ENCODE measurements at regions not wholly inside any gene's neighbourhood (a gene's known extent, or its start where the extent isn't known, plus 50 kb on each side); places are given as distances from the start of the nearest gene placed in this dataset.
"Not testable (repeated sequence)": the region's sequence is repeated elsewhere in the genome, so short reads cannot be mapped to it uniquely, and the experiment has no call there.

DNA sequence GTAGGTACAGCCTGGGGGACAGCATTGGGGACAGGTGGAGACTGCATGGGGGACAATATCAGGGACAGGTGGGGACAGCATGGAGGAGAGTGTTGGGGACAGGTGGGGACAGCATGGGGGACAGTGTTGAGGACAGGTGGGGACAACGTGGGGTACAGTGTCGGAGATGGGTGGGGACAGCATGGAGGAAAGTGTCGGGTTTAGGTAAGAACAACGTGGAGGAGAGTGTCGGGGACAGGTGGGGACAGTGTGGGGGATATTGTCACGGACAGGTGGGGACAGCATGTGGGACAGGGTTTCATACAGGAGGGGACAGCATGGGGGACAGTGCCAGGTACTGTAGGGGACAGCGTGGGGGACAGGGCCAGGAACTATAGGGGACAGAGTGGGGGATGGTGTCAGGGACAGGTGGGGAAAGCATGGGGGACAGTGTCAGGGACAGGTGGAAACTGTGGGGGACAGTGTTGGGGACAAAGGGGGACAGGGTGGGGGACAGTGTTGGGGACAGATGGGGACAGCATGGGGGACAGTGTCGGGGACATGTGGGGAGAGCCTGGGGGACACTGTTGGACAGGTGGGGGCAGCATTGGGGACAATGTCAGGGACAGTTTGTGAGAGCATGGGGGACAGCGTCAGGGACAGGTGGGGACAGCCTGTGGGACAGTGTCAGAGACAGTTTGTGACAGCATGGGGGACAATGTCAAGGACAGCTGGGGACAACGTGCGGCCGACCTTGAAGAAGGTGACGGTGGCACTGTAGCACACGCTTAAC lies 213.1 kb downstream of the TMEM121 start:
- no peak for DNase-seq (ENCODE audit: low read depth in 1 of 2, low spot score in 1 of 2)
- Histone ChIP-seq H3K27me3 (ENCODE audit: insufficient read depth, poor library complexity, severe bottlenecking) (no peaks in the 10 kb centered on the region), H3K4me3 (replicated peaks; ENCODE audit: insufficient read depth, low read length) (no peak overlapping the region), H3K27ac (replicated peaks) (no peak overlapping the region)
- TF ChIP-seq, protein P1, sequence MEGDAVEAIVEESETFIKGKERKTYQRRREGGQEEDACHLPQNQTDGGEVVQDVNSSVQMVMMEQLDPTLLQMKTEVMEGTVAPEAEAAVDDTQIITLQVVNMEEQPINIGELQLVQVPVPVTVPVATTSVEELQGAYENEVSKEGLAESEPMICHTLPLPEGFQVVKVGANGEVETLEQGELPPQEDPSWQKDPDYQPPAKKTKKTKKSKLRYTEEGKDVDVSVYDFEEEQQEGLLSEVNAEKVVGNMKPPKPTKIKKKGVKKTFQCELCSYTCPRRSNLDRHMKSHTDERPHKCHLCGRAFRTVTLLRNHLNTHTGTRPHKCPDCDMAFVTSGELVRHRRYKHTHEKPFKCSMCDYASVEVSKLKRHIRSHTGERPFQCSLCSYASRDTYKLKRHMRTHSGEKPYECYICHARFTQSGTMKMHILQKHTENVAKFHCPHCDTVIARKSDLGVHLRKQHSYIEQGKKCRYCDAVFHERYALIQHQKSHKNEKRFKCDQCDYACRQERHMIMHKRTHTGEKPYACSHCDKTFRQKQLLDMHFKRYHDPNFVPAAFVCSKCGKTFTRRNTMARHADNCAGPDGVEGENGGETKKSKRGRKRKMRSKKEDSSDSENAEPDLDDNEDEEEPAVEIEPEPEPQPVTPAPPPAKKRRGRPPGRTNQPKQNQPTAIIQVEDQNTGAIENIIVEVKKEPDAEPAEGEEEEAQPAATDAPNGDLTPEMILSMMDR (IDR thresholded peaks at IDR 0.05; ENCODE audit: insufficient read depth, low read length), result no peak
- TF ChIP-seq, protein P2, sequence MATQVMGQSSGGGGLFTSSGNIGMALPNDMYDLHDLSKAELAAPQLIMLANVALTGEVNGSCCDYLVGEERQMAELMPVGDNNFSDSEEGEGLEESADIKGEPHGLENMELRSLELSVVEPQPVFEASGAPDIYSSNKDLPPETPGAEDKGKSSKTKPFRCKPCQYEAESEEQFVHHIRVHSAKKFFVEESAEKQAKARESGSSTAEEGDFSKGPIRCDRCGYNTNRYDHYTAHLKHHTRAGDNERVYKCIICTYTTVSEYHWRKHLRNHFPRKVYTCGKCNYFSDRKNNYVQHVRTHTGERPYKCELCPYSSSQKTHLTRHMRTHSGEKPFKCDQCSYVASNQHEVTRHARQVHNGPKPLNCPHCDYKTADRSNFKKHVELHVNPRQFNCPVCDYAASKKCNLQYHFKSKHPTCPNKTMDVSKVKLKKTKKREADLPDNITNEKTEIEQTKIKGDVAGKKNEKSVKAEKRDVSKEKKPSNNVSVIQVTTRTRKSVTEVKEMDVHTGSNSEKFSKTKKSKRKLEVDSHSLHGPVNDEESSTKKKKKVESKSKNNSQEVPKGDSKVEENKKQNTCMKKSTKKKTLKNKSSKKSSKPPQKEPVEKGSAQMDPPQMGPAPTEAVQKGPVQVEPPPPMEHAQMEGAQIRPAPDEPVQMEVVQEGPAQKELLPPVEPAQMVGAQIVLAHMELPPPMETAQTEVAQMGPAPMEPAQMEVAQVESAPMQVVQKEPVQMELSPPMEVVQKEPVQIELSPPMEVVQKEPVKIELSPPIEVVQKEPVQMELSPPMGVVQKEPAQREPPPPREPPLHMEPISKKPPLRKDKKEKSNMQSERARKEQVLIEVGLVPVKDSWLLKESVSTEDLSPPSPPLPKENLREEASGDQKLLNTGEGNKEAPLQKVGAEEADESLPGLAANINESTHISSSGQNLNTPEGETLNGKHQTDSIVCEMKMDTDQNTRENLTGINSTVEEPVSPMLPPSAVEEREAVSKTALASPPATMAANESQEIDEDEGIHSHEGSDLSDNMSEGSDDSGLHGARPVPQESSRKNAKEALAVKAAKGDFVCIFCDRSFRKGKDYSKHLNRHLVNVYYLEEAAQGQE (IDR thresholded peaks at IDR 0.05; ENCODE audit: insufficient replicate concordance, low read depth), result no peak
- TF ChIP-seq GABPA (IDR thresholded peaks at IDR 0.05; ENCODE audit: low read depth) (no peak), POLR2AphosphoS5 (IDR thresholded peaks at IDR 0.05; ENCODE audit: low read depth) (no peak), SPI1 (IDR thresholded peaks at IDR 0.05; ENCODE audit: borderline replicate concordance, low read depth) (no peak)

DNA sequence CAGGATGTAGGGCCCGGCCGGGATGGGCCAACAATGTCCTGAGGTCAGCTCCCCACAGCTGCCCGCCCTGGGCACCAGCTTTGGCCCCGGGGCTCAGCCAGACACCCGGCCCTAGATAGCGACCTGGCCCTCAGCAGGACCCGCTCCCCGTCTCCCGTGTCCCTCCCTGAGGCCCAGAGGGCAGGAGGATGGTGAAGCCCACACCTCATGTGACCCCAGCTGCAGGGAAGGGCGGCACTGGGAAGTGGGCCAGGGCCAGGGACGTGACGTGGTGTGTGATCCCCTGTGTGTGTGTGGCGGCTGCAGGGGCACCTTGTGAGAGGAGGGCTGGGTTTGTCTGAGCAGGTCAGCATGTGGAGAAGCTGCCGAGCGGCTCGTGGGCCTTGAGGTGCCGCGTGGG lies 213.9 kb downstream of the TMEM121 start:
- H3K27me3 ChIP-seq (ENCODE audit: insufficient read depth, poor library complexity, severe bottlenecking); H3K4me3 ChIP-seq (replicated peaks; ENCODE audit: insufficient read depth, low read length); DNase-seq (ENCODE audit: low read depth in 1 of 2, low spot score in 1 of 2); H3K27ac ChIP-seq (replicated peaks): not testable (repeated sequence)

DNA sequence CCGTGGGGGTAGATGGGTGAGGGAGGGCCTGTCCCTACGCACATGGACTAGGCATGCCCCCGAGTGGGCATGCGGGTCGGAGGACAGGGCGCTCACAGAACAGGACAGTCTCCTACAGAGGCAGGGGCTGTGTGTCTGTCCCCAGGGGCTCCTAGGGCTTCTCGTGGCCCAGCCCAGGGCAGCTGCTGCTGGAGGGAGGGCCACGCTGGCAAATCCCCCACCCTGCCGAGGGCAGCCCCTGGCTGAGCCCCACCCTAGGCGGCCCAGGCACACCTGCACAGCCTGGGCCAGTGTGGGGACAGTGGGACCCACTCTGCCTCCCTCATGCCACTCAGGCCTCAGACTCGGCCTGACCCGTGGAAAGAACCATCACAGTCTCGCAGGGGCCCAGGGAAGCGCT lies 214.6 kb downstream of the TMEM121 start:
- not testable (repeated sequence) for H3K27me3 ChIP-seq (ENCODE audit: insufficient read depth, poor library complexity, severe bottlenecking); H3K27ac ChIP-seq (replicated peaks); DNase-seq (ENCODE audit: low read depth in 1 of 2, low spot score in 1 of 2); H3K4me3 ChIP-seq (replicated peaks; ENCODE audit: insufficient read depth, low read length)

DNA sequence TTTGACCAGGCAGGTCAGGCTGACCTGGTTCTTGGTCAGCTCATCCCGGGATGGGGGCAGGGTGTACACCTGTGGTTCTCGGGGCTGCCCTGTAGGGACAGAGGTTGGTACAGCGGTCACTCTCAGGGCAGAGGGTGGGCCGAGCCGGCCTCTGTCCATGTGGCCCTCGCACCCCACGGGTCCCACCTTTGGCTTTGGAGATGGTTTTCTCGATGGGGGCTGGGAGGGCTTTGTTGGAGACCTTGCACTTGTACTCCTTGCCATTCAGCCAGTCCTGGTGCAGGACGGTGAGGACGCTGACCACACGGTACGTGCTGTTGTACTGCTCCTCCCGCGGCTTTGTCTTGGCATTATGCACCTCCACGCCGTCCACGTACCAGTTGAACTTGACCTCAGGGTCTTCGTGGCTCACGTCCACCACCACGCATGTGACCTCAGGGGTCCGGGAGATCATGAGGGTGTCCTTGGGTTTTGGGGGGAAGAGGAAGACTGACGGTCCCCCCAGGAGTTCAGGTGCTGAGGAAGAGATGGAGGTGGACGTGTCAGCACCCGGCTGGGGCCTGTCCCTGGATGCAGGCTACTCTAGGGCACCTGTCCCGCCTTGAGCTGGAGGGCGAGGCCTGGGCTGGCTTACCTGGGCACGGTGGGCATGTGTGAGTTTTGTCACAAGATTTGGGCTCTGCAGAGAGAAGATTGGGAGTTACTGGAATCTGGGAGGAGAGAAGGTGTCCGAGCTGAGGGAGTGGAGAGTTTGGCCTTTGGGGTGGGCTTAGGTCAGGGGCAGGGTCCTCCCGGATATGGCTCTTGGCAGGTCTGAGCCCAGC lies 215.5 kb downstream of the TMEM121 start:
- not testable (repeated sequence) for DNase-seq (ENCODE audit: low read depth in 1 of 2, low spot score in 1 of 2); H3K4me3 ChIP-seq (replicated peaks; ENCODE audit: insufficient read depth, low read length)

DNA sequence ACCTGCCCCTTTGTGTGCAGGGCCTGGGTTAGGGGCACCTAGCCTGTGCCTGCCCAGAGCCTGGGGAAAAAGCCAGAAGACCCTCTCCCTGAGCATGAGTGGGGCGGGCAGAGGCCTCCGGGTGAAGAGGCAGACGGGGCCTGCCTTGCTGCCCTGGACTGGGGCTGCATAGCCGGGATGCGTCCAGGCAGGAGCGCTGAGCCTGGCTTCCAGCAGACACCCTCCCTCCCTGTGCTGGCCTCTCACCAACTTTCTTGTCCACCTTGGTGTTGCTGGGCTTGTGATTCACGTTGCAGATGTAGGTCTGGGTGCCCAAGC lies 216.1 kb downstream of the TMEM121 start:
- H3K4me3 ChIP-seq (replicated peaks; ENCODE audit: insufficient read depth, low read length), result no peak overlapping the region
- DNase-seq (ENCODE audit: low read depth in 1 of 2, low spot score in 1 of 2), result no peak
- H3K27ac ChIP-seq (replicated peaks), result no peak overlapping the region
- TF ChIP-seq, protein P2 (IDR thresholded peaks at IDR 0.05; ENCODE audit: insufficient replicate concordance, low read depth), result no peak
- TF ChIP-seq SPI1 (IDR thresholded peaks at IDR 0.05; ENCODE audit: borderline replicate concordance, low read depth) (no peak), POLR2AphosphoS5 (IDR thresholded peaks at IDR 0.05; ENCODE audit: low read depth) (no peak), GABPA (IDR thresholded peaks at IDR 0.05; ENCODE audit: low read depth) (no peak)
- TF ChIP-seq, protein P1 (IDR thresholded peaks at IDR 0.05; ENCODE audit: insufficient read depth, low read length), result no peak
- no peaks in the 10 kb centered on the region for H3K27me3 ChIP-seq (ENCODE audit: insufficient read depth, poor library complexity, severe bottlenecking)

More for the DNA sequence above, 215.5 kb downstream of the TMEM121 start:
- not testable (repeated sequence) for H3K27ac ChIP-seq (replicated peaks); H3K27me3 ChIP-seq (ENCODE audit: insufficient read depth, poor library complexity, severe bottlenecking)

DNA sequence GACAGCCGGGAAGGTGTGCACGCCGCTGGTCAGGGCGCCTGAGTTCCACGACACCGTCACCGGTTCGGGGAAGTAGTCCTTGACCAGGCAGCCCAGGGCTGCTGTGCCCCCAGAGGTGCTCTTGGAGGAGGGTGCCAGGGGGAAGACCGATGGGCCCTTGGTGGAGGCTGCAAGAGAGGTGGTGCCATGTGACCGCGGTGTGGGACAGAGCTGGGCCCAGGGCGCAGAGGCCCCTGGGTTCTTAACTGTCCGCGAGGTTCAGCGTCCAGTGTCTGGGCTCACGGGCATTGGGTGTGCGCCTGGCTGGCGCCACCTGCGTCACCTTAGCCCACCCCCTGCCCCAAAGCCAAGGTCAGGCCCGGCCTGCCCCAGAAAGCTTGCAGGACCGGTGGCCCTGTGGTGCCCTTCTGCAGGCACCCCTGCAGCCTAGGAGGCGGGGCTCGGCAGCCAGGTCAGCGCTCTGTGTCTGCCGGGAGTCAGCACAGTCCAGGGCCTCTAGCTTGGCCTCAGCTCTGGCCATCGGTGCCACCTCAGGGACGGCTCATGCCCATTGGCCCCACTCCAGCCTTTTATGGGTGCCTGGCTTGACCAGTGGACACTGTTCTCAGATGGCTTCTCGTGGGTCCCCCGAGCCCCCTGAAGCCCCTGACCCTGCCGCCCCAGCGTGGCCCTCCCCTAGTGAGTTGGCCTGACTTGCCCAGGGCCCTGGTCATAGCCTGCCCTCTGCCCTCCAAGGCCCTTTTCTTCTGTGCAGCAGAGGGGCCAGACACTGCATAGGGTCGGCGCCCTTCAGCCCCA lies 216.7 kb downstream of the TMEM121 start:
- not testable (repeated sequence) for H3K4me3 ChIP-seq (replicated peaks; ENCODE audit: insufficient read depth, low read length); H3K27ac ChIP-seq (replicated peaks); H3K27me3 ChIP-seq (ENCODE audit: insufficient read depth, poor library complexity, severe bottlenecking); DNase-seq (ENCODE audit: low read depth in 1 of 2, low spot score in 1 of 2)

DNA sequence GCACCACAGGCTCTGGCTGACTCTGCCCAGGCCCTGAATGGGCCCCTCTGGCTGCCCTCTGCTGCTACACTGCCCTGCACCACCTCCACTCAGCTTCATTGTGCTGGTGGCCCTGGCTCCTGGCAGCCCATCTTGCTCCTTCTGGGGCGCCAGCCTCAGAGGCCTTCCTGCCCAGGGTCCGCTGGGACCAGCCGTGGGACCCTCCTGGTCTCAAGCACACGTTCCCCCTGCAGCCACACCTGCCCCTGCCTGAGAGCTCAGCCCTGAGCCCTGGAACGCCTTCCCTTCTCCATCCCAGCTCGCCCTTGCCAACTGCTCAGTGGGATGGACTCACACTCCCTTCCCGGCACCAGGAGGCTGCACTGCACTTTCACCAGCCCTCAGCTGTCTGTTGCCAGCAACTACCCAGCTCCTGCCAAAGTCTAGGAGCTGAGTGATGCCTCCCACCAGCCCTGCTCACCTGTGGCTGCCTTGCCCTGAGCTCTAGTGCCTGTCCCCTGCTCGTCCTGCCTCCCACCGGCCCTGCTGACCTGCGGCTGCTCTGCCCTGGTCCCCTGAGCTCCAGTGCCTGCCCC lies 217.9 kb downstream of the TMEM121 start:
- not testable (repeated sequence) for H3K27me3 ChIP-seq (ENCODE audit: insufficient read depth, poor library complexity, severe bottlenecking); H3K27ac ChIP-seq (replicated peaks); H3K4me3 ChIP-seq (replicated peaks; ENCODE audit: insufficient read depth, low read length); DNase-seq (ENCODE audit: low read depth in 1 of 2, low spot score in 1 of 2)
